ENCODE measurements at regions not wholly inside any gene's neighbourhood (a gene's known extent, or its start where the extent isn't known, plus 50 kb on each side); places are given as distances from the start of the nearest gene placed in this dataset.

DNA sequence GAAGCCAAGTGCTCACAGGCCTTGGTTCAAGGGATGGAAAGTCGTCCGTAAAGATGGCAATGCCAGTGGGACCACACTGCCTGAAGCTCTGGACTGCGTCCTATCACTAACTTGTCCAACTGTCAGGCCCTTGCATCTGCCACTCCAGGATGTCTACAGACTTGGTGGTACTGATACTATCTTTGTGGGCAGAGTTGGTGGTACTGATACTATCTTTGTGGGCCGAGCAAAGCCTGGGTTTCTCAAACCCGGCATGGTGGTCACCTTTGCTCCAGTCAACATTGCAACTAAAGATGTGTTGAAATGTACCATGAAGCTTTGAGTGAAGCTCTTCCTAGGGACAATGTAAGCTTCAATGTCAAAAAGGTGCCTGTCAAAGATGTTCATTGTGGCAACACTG lies 128.4 kb upstream of the SEL1L start:
- H3K36me3 ChIP-seq (replicated peaks in 1 of 2) = no peaks in the 10 kb centered on the region
- no peaks in the 10 kb centered on the region for H3K4me1 ChIP-seq (replicated peaks in 1 of 2)
- H3K4me3 ChIP-seq = no peak overlapping the region
- no peaks in the 10 kb centered on the region for H3K9me3 ChIP-seq (replicated peaks in 1 of 3)
- TF ChIP-seq, protein P1, sequence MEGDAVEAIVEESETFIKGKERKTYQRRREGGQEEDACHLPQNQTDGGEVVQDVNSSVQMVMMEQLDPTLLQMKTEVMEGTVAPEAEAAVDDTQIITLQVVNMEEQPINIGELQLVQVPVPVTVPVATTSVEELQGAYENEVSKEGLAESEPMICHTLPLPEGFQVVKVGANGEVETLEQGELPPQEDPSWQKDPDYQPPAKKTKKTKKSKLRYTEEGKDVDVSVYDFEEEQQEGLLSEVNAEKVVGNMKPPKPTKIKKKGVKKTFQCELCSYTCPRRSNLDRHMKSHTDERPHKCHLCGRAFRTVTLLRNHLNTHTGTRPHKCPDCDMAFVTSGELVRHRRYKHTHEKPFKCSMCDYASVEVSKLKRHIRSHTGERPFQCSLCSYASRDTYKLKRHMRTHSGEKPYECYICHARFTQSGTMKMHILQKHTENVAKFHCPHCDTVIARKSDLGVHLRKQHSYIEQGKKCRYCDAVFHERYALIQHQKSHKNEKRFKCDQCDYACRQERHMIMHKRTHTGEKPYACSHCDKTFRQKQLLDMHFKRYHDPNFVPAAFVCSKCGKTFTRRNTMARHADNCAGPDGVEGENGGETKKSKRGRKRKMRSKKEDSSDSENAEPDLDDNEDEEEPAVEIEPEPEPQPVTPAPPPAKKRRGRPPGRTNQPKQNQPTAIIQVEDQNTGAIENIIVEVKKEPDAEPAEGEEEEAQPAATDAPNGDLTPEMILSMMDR (IDR thresholded peaks at IDR 0.05) = no peak
- TF ChIP-seq POLR2A (IDR thresholded peaks at IDR 0.05) = no peak
- WGBS, 4 donors = 73 to 85% (median 75%) methylated on average over 5 of the region's 5 CpGs
- no peak overlapping the region for H3K27ac ChIP-seq
- no peak for DNase-seq
- no peaks in the 10 kb centered on the region for H3K27me3 ChIP-seq
- intact Hi-C loops (cut with DNase I) = no loop called here

DNA sequence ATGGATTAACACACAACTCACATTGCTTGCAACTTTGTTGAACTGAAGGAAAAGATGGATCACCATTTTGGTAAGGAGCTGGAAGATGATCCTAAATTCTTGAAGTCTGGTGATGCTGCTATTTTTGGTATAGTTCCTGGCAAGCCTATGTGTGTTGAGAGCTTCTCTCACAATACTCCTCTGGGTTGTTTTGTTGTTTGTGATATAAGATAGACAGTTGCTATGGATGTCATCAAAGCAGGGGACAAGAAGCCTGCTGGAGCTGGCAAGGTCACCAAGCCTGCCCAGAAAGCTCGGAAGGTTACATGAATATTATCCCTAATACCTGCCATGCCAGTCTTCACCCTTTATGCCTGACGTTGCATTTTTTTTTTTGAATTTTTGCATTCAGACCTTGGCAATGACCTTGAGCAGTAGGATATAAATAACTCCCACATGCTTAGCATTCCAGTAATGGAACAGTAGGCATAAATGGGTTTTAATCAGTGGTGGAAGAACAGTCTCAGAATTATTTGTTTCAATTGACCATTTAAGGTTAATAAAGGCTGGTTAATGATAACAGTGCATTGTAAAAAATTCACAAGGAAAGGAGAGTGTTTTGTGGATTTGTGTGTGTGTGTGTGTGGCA lies 129.0 kb upstream of the SEL1L start:
- no peaks in the 10 kb centered on the region for H3K4me1 ChIP-seq (replicated peaks in 1 of 2)
- no peak for DNase-seq
- H3K9me3 ChIP-seq (replicated peaks in 1 of 3) = no peaks in the 10 kb centered on the region
- intact Hi-C loops (cut with DNase I) = no loop called here
- TF ChIP-seq, protein P1 (IDR thresholded peaks at IDR 0.05) = no peak
- TF ChIP-seq POLR2A (IDR thresholded peaks at IDR 0.05) = no peak
- no peaks in the 10 kb centered on the region for H3K27me3 ChIP-seq
- WGBS, 4 donors = 35 to 49% (median 42%) methylated on average over 2 of the region's 2 CpGs
- H3K27ac ChIP-seq = no peak overlapping the region
- H3K36me3 ChIP-seq (replicated peaks in 1 of 2) = no peaks in the 10 kb centered on the region
- H3K4me3 ChIP-seq = no peak overlapping the region

DNA sequence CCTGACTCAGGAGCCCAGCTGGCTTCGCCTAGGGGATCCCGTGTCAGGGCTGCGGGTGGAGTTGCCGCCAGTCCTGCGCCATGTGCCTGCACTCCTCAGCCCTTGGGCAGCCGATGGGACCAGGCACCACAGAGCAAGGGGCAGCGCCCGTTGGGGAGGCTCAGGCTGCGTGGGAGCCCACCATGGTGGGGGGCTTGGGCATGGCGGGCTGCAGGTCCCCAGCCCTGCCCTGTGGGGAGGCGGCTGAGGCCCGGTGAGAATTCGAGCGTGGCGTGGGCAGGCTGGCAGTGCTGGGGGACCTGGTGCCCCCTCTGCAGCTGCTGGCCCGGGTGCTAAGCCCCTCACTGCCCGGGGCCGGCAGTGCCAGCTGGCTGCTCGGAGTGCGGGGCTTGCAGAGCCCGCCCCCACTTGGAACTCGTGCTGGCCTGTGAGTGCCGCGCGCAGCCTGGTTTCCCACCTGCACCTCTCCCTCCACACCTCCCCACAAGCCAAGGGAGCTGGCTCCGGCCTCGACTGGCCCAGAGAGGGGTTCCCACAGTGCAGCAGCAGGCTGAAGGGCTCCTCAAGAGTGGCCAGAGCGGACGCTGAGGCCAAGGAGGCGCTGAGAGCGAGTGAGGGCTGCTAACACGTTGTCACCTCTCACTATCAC lies 135.1 kb upstream of the SEL1L start:
- WGBS, 4 donors = 90 to 92% (median 91%) methylated on average over 13 to 32 of the region's 32 CpGs
- intact Hi-C loops (cut with DNase I) = no loop called here
- H3K4me1 ChIP-seq (replicated peaks in 1 of 2) = no peaks in the 10 kb centered on the region
- no peaks in the 10 kb centered on the region for H3K36me3 ChIP-seq (replicated peaks in 1 of 2)
- no peak overlapping the region for H3K4me3 ChIP-seq
- H3K27ac ChIP-seq = no peak overlapping the region
- DNase-seq = no peak
- TF ChIP-seq, protein P1 (IDR thresholded peaks at IDR 0.05) = no peak
- TF ChIP-seq POLR2A (IDR thresholded peaks at IDR 0.05) = no peak
- H3K27me3 ChIP-seq = no peaks in the 10 kb centered on the region
- no peaks in the 10 kb centered on the region for H3K9me3 ChIP-seq (replicated peaks in 1 of 3)

DNA sequence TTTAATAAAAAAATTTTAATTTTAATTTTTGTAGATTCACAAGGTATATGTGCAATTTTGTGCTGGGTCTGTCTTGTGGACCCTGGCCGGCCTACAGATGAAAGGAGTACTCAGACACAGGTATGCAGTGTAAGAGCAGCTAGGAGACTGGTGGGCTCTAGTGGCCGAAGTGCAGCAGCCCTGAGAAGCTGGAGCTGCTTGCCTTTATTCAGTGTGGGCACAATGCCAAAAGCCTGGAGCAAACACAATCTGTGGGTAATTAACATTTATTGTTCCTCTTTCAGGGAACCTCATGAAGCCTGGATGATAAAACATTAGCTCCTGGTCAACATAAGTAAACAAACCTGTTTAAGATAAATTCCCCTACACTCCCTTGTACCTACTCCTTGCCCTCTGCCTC lies 135.7 kb upstream of the SEL1L start:
- no peaks in the 10 kb centered on the region for H3K9me3 ChIP-seq (replicated peaks in 1 of 3)
- no peak overlapping the region for H3K4me3 ChIP-seq
- no peak for DNase-seq
- TF ChIP-seq POLR2A (IDR thresholded peaks at IDR 0.05) = no peak
- TF ChIP-seq, protein P1 (IDR thresholded peaks at IDR 0.05) = no peak
- 84 to 96% (median 93%) methylated on average over 2 of the region's 2 CpGs for WGBS, 4 donors
- intact Hi-C loops (cut with DNase I) = no loop called here
- H3K4me1 ChIP-seq (replicated peaks in 1 of 2) = no peaks in the 10 kb centered on the region
- no peak overlapping the region for H3K27ac ChIP-seq
- H3K27me3 ChIP-seq = no peaks in the 10 kb centered on the region
- no peaks in the 10 kb centered on the region for H3K36me3 ChIP-seq (replicated peaks in 1 of 2)
